OCI-LY7 (cell line): ENCODE measurements at regions not wholly inside any gene's neighbourhood (a gene's known extent, or its start where the extent isn't known, plus 50 kb on each side); places are given as distances from the start of the nearest gene placed in this dataset.

Source experiments
- BruUV-seq: library from RNA; stranded (reverse); fragments of 400-500 nt; replicated peaks from 2 replicates; lab custom pipeline; 2021; lab: Mats Ljungman, UMichigan
- CTCF ChIA-PET: fragments of 300-600 bp; sonication (Branson Sonifier 250); formaldehyde crosslinking; loops from one replicate; lab custom pipeline; 2022; ENCODE audit warnings: antibody characterized with exemption; ENCODE audit not compliant: unreplicated experiment; lab: Charles Lee
- POLR2A ChIA-PET: fragments of 300-600 bp; sonication (Branson Sonifier 250); formaldehyde crosslinking; loops from one replicate; lab custom pipeline; 2022; ENCODE audit warnings: antibody characterized with exemption; lab: Charles Lee
- DNase-seq: peaks from one replicate; pipeline ENCODE4 v3.0.0-alpha.2; 2015; ENCODE audit warnings: low spot score
- H2AFZ ChIP-seq: fragments of 200-600 bp; sonication (generic), shearing (Covaris generic); 2 replicates; pipeline ENCODE4 v1.6.1; 2014; ENCODE audit warnings: mild to moderate bottlenecking, antibody characterized with exemption, low read length, moderate library complexity
- H3K27ac ChIP-seq: fragments of 200-600 bp; sonication (generic); 2 replicates; pipeline ENCODE4 v1.5.1; 2014; ENCODE audit warnings: mixed run types, low read depth, mild to moderate bottlenecking, moderate library complexity, low read length, inconsistent platforms; ENCODE audit not compliant: poor library complexity, severe bottlenecking
- H3K36me3 ChIP-seq: fragments of 200-600 bp; sonication (generic); 2 replicates; pipeline ENCODE4 v1.6.1; 2014; ENCODE audit warnings: mild to moderate bottlenecking, antibody characterized with exemption, low read length, moderate library complexity, mixed read lengths; ENCODE audit not compliant: insufficient read depth
- H3K4me1 ChIP-seq: fragments of 200-600 bp; sonication (generic); 2 replicates; pipeline ENCODE4 v1.5.1; 2014; ENCODE audit warnings: mild to moderate bottlenecking, low read length; ENCODE audit not compliant: insufficient read depth, poor library complexity, severe bottlenecking
- H3K4me2 ChIP-seq: fragments of 200-600 bp; sonication (generic); 2 replicates; pipeline ENCODE4 v1.6.1; 2014; ENCODE audit warnings: mild to moderate bottlenecking, low read length
- H3K4me3 ChIP-seq: fragments of 200-600 bp; sonication (generic); 2 replicates; pipeline ENCODE4 v1.5.1; 2014; ENCODE audit warnings: mild to moderate bottlenecking, low read depth, low read length; ENCODE audit not compliant: poor library complexity, severe bottlenecking
- H3K79me2 ChIP-seq: fragments of 200-600 bp; sonication (generic); 2 replicates; pipeline ENCODE4 v1.6.1; 2016; ENCODE audit warnings: low read depth, mild to moderate bottlenecking, low read length, moderate library complexity, mixed read lengths; ENCODE audit not compliant: insufficient read depth
- H3K9me2 ChIP-seq: fragments of 200-600 bp; sonication (generic); 2 replicates; pipeline ENCODE4 v1.6.1; 2016; ENCODE audit warnings: mild to moderate bottlenecking, low read length, mixed read lengths; ENCODE audit not compliant: insufficient read depth
- H3K9me3 ChIP-seq: fragments of 200-600 bp; sonication (generic); 2 replicates; pipeline ENCODE4 v1.6.1; 2014; ENCODE audit warnings: mild to moderate bottlenecking, mixed run types, low read length, mixed read lengths
- H4K20me1 ChIP-seq: fragments of 200-600 bp; sonication (generic); 2 replicates; pipeline ENCODE4 v1.6.1; 2014; ENCODE audit warnings: mild to moderate bottlenecking, antibody characterized with exemption, low read length, moderate library complexity, mixed read lengths; ENCODE audit not compliant: insufficient read depth
- CTCF ChIP-seq: fragments of 200-600 bp; sonication (generic); conservative IDR thresholded peaks from 2 replicates; pipeline ENCODE4 v1.5.1; 2014; ENCODE audit warnings: mild to moderate bottlenecking, antibody characterized with exemption, low read length, moderate library complexity, mixed read lengths
- EZH2phosphoT487 ChIP-seq: fragments of 200-600 bp; sonication (generic); IDR thresholded peaks from 2 replicates; pipeline ENCODE4 v1.6.1; 2018; ENCODE audit warnings: low read depth, borderline replicate concordance, mild to moderate bottlenecking, mixed run types, antibody characterized with exemption, low read length, moderate library complexity, mixed read lengths
- intact Hi-C: fragments of 100-400 bp; cut with micrococcal nuclease; formaldehyde crosslinking; loops from one replicate; pipeline ENCODE4 v1.10.0; 2022; ENCODE audit not compliant: unreplicated experiment

- no TSS peak for BruUV-seq
- intact Hi-C loops, result no loop called here
- POLR2A ChIA-PET, result interaction anchor here (0.6 kb wide), 1 partner anchor 672 kb away, joined by 3 read pairs; no protein-coding TSS in a partner anchor
- Histone ChIP-seq H3K27ac (no peak overlapping the region), H3K36me3 (no peaks in the 10 kb centered on the region), H3K9me2 (no peaks in the 10 kb centered on the region), H3K4me2 (no peak overlapping the region), H3K9me3 (no peaks in the 10 kb centered on the region), H2AFZ (no peak overlapping the region), H3K4me1 (no peaks in the 10 kb centered on the region), H3K79me2 (no peaks in the 10 kb centered on the region), H4K20me1 (no peaks in the 10 kb centered on the region), H3K4me3 (no peak overlapping the region)
- TF ChIP-seq CTCF (no peak), EZH2phosphoT487 (no peak)
- DNase-seq, result no peak
- CTCF ChIA-PET, result no interaction called here
Observed at GRCh38 chr2:58435246-58435645, 194.1 kb upstream of the FANCL start.

DNA sequence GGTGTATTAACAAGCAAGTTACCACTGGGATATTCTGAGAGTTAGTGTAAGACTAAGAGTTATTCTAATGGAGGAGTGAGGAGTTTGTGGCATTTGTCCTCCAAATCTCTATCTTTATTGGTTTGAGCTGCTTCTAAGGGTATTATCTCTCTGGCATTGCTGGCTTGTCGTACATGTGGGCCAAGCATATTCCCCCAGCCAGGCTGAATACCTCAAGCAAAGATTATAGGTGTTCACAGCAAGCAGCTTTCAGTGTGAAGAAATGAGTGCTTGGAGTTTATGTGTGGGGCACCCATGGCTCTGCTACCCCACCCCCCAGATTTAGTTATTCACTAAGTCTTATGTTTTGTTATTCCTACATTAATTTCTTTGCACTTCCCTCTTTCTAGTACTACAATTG is 193.6 kb upstream of the FANCL start:
- intact Hi-C loops, result no loop called here
- CTCF ChIA-PET, result no interaction called here

More for the DNA sequence above, 193.6 kb upstream of the FANCL start:
- Histone ChIP-seq H3K4me1 (no peaks in the 10 kb centered on the region), H3K36me3 (no peaks in the 10 kb centered on the region), H4K20me1 (no peaks in the 10 kb centered on the region; the same call in 1 of the 2 replicates), H3K9me3 (no peaks in the 10 kb centered on the region), H3K9me2 (no peaks in the 10 kb centered on the region), H3K4me2 (no peak overlapping the region), H2AFZ (no peak overlapping the region), H3K4me3 (no peak overlapping the region), H3K79me2 (no peaks in the 10 kb centered on the region), H3K27ac (no peak overlapping the region)
- BruUV-seq, result no TSS peak
- POLR2A ChIA-PET, result interaction anchor here (0.6 kb wide), 1 partner anchor 672 kb away, joined by 3 read pairs; no protein-coding TSS in a partner anchor
- TF ChIP-seq CTCF (no peak), EZH2phosphoT487 (no peak)
- no peak for DNase-seq
